GM20000 (cell line): ENCODE measurements at regions not wholly inside any gene's neighbourhood (a gene's known extent, or its start where the extent isn't known, plus 50 kb on each side); places are given as distances from the start of the nearest gene placed in this dataset.

ENCODE experiments used
- DNase-seq: peaks from one replicate; pipeline ENCODE4 v3.0.0; 2012; ENCODE audit warnings: low spot score
- CTCF ChIP-seq: IDR thresholded peaks from 2 replicates; pipeline ENCODE4 v1.5.1; 2012; ENCODE audit warnings: mild to moderate bottlenecking, control low read depth; ENCODE audit errors: extremely low read depth, missing control alignments

DNA sequence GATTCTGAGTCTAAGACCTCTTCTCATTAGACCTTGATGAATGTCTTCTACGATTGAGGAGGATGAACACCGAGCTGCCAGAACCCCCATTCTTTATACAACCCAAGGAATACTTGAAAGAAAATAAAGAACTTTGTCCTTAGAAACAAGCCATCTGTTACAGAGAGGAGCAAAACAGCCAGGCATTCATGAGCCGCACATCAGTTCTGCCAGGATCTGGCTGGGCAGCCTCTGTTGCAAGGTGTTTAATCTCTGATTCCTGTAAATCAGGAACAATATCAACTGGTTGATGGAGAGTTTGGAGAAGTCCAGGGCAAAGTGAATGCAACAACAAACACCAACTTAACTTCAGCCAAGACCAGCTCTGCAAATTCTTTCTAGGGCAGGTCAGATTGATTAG, 165.5 kb upstream of the DMAC1 start:
- no peak for DNase-seq
- TF ChIP-seq CTCF, result no peak

DNA sequence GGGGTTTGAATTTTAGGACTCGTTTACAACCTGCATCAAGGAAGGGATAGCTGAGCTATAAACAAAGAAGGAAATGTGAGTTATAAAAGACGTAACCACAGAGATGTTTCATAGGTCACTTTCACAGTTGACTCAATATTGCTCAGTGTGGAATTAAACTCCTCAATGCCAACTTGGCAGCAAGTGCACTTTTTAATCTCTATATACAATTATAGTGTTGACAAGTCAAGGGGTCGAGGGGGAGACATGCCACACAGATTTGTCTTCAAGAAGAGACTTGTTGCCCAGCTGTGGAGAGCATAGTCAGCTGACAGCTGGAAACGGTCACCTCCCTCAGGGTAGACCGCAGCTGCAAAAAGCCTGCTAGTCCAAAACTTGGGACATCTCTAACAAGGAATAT, 163.4 kb upstream of the DMAC1 start:
- no peak for DNase-seq
- TF ChIP-seq CTCF, result no peak

DNA sequence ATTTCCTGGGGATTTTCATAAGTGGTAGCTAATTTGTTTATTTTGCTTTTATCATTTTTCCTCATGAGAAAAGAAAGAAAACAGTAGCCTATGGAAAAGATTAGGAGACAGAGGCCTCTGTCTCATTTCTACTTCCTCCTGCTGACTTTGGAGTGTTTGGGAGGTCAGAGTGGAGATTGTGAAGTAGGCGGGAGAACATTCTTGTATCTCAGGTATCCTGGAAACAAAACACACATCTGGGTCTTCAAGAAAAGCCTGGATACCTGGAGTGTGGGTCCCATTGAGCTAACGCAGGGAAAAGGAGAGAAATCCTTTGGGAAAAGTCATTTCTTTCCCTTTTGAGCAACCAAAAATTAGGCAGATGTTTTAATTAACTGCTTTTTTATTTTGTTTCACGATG, 161.5 kb upstream of the DMAC1 start:
- TF ChIP-seq CTCF, result no peak
- no peak for DNase-seq

DNA sequence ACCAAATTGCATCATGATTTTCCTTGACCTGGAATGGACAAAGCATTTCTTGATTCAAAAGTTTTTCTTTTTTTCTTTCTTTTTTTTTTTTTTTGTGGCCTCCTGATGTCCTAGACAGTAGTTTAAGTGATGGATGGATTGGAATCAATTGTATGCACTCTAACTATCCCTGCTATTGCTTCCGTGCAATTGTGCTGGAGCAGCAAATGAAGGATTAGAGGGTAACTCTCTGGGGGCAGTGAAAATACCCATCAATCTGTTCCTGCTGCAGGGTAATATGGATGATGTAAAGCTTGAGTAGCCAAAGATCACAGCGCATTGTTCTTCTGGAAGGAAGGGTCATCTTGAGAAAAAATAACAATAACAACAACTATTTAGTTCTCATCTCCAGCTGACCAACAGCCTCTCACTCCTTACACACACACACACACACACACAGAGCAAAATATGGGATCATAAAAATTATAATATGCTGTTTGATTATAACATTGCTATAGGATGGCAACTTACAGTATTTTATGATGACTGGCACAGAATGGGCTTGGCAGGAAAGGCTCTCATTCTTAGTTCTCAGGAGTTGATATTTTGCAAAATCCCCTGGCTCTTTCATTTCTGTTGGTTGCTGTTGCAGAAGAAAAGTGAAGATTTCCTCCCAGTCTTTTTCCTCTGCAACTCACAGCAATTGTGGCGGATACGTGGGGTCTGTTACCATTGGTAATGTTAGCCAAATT, 160.9 kb upstream of the DMAC1 start:
- DNase-seq, result no peak
- TF ChIP-seq CTCF, result no peak

DNA sequence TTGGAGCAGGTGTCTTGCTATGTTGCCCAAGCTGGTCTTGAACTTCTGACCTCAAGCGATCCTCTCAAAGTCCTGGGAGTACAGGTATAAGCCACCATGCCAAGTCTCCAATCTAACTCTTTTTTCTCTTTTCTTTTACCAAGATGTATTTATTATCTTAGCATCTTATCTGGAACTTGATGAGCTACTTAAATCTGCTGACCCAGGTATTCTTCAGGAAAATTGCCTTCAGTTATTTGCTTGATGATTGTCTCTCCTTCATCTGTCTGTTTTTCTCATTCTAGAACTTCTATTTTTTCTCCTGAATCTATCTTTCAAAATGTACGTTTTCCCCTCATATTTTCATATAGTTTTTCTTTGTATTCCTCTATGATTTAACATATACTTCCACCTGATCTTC, 158.2 kb upstream of the DMAC1 start:
- DNase-seq, result no peak
- no peak for TF ChIP-seq CTCF

GRCh38 chr9:7947577-7947976, 148.0 kb upstream of the DMAC1 start:
- no peak for TF ChIP-seq CTCF
- DNase-seq, result no peak

- DNase-seq, result no peak
- no peak for TF ChIP-seq CTCF
Observed at GRCh38 chr9:7946458-7946857, 146.9 kb upstream of the DMAC1 start.
